Transverse colon (tissue), 4 donors: ENCODE measurements at regions not wholly inside any gene's neighbourhood (a gene's known extent, or its start where the extent isn't known, plus 50 kb on each side); places are given as distances from the start of the nearest gene placed in this dataset.

Source experiments
- CTCF ChIP-seq, 5 experiments: fragments of 200-600 bp in 3 of 5; fragments of 450-650 bp in 2 of 5; sonication (generic) in 3 of 5; IDR thresholded peaks; 1 replicate in 2 of 5; 2 replicates in 3 of 5; pipeline ENCODE4 v1.5.1; 2016 to 2017; ENCODE audit warnings: antibody characterized with exemption in 5 of 5, inconsistent platforms in 3 of 5, mild to moderate bottlenecking in 2 of 5, moderate library complexity in 1 of 5
- POLR2AphosphoS5 ChIP-seq, 3 donors: sonication (generic); formaldehyde crosslinking; IDR thresholded peaks; one replicate each; pipeline ENCODE4 v1.6.1; 2016; ENCODE audit warnings: antibody characterized with exemption in 3 of 3

GRCh38 chr13:106090001-106090400, 445.5 kb downstream of the EFNB2 start:
- TF ChIP-seq CTCF (IDR thresholded peaks at IDR 0.05) (no peak), POLR2AphosphoS5 (IDR thresholded peaks at IDR 0.05) (no peak)
